NOMO-1 treated with dmso at 0.1 percent for 144 hours (cell line): ENCODE measurements at regions not wholly inside any gene's neighbourhood (a gene's known extent, or its start where the extent isn't known, plus 50 kb on each side); places are given as distances from the start of the nearest gene placed in this dataset.
A peak's percentile ranks its signal among the peaks of the same experiment; 100 is the strongest.

Experiments
- DNase-seq: peaks from one replicate; lab custom pipeline; 2025; ENCODE audit not compliant: unreplicated experiment; lab: John Stamatoyannopoulos, UW

DNA sequence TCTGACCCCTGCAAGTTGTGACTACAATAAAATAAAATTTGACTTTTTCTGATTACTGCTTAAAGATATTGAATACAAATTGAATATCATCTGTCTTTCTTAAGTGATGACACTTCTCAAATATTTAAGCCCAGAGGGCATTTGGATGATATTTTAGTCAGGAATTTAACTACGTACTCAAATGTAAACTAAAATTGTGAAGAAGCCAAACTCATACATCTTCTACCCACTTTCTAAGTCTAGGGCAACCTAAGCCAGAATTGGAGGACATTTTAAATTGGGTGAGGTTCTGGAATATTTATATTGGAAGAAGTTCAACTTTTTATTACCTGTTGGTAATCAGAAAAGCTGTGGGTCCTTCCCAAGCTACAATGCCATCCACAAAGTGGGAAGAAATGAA is 149.1 kb upstream of the WDR11 start:
- DNase-seq: no peak

DNA sequence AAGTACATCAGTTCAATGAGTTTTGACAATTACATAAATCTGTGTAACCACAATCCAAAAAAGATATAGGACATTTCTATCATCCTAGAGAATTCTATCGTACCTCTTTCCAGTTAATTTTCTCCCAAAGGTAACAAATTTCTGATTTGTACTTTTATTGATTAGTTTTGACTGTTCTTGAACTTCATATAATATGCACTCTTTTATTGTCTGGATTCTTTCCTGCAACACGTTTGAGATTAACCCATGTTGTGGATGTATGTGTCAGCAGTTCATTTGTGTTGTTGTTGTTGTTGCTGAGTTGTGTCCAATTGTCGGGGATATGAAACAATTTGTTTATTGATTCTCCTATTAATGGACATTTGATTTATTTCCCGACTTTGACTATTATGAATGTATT is 145.9 kb upstream of the WDR11 start:
- no peak for DNase-seq

DNA sequence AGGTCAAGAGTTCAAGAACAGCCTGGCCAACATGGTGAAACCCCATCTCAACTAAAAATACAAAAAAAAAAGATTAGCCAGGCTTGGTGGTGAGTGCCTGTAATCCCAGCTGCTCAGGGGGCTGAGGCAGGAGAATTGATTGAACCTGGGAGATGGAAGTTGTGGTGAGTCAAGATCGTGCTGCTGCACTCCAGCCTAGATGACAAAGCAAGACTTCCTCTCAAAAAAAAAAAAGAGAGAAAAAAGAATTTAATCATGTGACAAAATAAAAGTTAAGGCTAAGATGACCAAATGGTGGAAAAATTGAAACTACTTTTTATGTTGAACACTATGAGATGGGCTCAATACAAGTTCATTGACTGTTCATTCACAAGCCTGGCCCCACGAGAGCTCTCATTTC is 141.1 kb upstream of the WDR11 start:
- no peak for DNase-seq

DNA sequence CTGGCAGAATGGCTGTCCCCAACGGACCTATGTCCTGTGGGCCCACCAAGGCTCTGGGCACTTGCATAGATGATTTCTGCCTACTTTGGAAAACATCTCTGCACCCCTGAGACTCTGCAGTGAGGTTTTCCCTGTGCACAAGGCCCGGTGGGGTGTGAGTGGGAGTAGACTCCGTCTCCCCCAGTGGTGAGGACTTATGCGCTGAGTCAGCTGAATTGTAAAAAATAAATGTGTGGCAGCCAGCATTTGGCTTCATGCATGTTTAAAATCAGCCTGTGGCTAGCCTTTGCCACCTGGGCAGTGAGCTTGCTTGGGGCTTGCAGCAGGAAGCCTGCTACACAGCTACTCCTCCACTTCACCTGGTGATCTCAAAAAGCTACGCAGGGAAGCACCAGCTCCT is 139.3 kb upstream of the WDR11 start:
- DNase-seq: no peak

DNA sequence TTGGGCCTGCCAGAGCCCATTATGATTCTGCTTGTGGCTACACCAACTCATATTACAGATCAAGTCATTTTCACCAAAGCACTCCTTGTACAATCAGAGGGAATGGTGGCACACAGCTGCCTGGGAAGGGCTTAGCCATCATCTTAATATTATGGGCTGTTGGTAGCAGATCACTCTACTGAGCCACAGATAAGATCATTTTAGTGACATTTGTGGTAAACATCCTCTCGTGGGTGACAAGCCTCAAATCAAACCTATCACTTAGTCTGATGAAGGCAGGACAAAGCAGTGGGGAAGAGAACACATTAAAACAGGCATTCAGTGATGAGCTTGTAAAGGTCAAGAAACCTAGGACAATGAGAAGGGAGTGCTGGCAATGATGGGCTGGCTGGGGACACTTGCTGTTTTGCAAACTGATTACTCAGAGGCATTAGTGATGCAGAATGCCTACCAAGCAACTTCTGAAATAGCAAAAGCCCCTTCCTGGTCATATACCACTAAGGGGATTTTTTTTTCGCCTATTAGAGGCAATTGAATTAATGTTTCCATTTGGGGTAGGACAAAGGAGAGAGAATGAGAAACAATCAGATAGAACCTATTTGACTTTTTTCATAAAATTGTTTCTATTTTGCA is 137.5 kb upstream of the WDR11 start:
- no peak for DNase-seq

DNA sequence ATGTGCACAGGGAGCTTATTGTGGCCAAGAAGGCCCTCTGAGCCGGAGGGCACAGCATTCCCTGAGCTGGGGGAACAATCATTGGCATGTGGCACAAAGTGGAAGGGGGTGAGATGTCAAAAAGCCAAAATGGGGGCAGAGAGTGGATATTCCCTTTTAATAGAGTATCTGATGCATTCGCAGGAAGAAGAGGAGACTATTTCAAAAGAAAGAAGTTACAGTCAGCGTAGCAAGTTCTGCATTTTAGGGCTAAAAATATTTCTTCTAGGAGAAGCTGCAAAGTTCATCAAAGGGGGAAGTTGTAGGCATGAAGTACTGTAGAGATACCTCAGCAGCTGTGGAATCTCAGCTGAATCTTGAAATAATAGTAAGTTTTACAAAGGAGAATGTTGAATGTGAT is 136.0 kb upstream of the WDR11 start:
- peak; percentile 78 for DNase-seq

DNA sequence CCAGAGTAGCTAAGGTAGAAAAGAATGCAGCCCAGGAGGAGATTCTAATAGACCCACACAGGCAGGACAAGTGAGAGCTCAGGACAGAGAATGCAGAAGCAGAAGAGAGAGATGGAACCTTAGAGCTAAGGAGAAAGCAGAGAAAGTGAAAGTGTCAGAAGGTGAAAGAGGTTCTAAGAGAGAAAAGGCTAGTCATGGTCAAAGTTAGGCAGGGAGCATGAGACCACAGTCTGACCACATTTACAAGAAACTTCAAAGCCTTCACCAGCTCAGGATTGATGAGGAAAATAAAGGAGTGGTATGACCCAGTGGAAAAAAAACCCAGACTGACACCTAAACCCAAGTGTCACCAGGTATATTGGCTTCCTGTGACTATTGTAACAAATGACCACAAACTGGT is 131.8 kb upstream of the WDR11 start:
- DNase-seq: peak; percentile 37

DNA sequence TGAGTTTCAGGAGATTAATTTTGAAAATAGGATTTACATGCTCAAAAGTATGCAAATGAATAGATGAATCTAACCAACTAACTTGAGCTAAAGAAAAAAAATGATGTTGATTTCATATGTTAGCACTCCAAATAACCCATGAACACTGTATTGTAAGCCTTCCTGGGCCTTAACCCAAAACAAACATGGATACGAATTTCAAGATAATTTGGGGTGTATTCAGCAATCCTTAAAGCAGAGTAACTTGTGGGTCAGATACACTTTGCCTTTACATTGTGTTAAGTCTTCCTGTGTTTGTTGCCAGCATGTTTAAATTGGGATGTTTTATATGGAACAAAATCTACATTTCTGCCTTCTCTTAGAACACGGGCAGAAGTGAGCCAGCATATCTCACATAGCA is 124.2 kb upstream of the WDR11 start:
- no peak for DNase-seq

DNA sequence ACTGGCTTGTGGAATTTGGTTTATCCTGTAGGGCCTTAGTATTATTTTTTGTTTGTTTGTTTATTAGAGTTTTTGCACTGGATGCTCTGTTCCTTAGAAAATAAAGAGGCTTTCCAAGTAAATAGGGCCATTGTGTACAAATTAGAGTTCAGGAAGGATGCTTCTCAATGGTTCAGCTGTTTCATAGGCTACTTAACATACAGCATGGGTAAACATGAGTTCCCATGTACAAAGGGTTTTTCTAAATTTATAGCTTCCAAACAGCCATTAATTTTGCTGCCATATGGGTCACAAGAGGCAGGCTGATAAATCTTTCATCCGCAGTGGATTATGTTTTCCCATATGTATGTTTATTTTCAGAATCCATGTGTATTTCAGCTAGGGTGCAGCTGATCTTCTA is 121.6 kb upstream of the WDR11 start:
- no peak for DNase-seq

DNA sequence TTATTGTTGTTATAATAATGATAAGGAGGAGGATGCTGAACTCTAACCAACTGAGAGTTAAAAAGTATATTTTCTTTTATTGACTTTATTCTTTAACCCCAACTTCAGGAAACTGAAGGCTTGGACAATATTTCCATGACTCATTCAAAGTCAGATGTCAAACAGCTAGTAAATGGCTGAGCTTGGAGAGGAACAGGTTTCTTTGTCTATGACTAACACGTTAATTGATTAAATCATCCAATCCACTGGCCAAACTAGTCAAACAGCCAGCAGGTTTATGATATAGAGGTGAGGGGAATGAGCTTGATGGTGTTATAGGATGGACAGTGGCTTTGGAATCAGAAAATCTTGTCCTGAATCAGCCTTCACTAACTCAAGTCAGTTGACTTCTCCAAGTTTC is 119.1 kb upstream of the WDR11 start:
- DNase-seq: no peak

DNA sequence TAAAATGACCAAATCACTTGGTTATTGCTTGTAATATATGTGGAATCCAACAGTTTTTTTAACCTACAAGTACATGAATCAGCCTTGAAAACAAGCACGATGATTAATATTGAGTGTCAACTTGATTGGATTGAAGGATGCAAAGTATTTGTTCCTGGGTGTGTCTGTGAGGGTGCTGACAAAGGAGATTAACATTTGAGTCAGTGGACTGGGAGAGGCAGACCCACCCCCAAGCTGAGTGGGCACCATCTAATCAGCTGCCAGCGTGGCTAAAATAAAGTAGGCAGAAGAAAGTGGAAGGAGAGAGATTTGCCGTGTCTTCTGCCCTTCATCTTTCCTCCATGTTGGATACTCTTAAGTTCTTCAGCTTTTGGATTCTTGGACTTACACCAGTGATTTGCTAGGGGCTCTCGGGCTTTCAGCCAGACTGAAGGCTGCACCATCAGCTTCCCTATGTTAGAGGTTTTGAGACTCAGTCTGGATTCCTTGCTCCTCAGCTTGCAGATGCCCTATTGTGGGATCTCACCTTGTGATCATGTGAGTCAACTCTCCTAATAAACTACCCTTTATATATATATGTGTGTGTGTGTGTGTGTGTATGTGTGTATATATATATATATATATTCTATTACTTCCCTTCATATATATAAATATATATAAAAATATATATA is 118.4 kb upstream of the WDR11 start:
- no peak for DNase-seq

DNA sequence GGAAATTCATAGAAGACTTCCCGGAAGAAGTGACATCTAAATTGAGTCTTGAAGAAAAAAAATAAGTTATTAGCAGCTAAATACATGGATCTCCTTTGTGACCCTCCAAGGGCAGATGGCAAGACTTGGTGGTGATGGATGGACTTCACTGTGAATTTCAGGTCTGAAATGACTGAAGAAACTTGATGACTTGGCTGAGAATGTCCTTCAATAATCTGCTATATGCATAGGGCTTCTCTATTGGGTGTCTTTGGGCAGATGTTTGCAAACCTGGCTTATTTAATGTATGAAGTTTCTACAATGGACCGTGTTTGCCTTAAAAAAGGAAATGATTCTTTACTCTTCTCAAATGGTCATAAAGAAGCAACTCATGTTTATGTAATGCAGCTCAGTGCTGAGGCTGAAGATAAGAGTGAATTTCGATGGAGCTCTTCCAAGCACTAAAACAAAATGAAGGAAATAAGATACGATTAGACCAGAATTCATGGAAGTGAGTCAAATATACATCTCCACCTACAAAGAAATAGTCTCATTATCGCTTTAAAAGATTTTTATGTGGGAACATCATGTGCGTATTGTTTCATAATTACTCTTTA is 116.6 kb upstream of the WDR11 start:
- peak; percentile 14 for DNase-seq

DNA sequence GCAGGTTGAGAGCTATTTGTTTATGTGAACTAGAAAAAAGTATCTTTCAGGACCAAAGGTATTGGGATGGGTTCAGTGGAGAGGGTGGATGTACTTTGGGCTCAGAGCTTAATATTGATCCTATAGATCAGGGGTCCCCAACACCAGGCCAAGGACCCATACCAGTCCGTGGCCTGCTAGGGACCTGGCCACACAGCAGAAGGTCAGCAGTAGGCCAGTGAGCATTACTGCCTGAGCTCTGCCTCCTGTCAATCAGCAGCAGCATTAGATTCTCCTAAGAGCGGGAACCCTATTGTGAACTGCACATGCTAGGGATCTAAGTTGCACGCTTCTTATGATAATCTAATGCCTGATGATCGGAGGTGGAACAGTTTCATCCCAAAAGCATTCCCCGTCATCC is 115.8 kb upstream of the WDR11 start:
- no peak for DNase-seq

DNA sequence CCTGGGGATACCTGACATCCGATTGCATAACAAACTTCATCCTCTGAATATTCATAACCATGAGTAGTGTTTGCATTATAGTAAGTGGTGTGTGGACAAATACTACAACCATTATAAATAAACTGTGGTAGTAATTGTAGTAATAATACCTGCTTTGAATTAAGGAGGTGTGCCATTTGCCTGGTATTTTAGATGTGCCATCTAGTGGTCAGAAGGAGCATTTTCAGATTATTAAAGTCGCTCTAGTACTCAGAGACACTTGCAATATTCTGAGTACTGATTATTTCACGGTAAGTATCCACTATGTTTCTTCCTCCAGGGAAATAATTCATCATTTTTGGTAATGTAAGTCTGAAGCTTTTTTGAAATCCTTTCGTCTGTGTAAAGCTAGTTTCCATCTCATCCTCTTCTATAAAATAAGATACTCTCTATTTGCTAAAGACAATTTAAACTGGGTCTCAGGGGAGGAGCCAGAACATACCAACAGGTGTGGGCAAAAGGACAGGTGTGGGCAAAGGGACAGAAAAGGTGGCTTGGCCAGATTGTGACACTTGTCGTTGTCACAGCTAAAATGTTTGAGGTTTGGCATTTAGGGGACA is 115.3 kb upstream of the WDR11 start:
- no peak for DNase-seq

DNA sequence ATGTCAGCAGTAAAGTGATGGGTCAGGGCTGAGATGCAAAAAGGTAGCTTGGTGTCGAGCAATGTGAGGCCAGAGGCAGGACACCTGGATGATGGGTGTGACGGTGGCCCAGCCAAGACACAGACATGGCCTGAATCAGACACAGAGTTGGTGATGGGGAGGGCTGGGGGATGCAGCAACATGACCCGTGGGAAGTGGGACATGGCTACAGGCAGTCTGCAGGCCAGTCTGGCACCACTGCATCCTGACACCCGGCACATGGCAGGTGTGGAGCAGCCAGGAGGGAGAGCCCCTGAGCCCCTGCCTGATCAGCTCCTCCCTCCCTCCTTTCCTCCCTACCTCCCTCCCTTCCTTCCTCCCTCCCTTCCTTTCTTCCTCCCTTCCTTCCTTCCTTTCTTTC is 114.8 kb upstream of the WDR11 start:
- DNase-seq: no peak

DNA sequence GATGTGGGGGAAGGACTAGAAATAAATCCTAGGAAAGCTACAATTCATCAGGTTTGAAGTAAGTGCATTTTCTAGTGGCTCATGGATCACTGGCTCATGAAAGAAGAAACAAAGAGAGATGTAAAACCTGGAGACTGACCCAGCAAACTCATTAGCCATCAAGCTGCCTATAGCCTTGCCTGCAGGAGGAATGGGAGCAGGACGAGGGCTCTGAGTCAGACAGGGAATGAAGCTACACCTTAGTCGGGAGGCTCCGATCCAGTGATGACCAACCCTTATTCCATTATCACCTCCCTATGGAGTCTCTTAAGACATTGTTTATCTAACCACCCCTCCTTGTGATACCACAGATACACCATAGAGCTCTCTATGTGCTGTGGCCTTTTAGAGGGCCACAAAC is 112.5 kb upstream of the WDR11 start:
- no peak for DNase-seq

DNA sequence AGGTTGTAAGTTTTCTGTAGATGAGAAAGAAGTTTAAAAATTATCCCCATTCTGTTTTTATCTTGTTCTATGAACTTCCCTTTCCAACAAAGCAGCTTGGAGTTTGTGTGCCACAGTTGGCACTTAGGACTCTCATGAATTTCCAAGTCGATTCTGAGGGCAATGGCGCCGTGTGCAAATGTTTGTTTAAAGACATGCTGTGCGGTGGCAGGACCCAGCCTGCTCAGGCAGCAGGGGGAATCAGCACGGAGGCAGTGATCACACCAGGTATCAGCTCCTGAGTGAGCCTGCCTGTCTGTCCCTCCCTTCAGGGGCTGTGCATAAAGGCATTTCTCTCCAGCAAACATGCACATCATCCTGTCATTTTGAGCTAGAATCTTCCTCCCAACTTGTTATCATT is 109.8 kb upstream of the WDR11 start:
- DNase-seq: no peak

DNA sequence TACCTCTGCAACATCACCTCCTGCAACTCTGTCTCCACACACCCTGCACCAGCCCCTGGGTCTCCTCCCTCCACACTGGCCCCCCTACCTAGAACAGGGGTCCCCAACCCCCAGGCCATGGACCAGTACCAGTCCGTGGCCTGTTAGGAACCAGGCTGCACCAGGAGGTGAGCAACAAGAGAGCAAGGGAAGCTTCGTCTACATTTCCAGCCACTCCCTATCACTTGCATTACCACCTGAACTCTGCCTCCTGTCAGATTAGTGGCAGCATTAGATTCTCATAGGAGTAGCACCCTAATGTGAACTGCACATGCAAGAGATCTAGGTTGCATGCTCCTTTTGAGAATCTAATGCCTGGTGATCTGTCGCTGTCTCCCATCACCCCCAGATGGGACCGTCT is 108.8 kb upstream of the WDR11 start:
- DNase-seq: no peak

DNA sequence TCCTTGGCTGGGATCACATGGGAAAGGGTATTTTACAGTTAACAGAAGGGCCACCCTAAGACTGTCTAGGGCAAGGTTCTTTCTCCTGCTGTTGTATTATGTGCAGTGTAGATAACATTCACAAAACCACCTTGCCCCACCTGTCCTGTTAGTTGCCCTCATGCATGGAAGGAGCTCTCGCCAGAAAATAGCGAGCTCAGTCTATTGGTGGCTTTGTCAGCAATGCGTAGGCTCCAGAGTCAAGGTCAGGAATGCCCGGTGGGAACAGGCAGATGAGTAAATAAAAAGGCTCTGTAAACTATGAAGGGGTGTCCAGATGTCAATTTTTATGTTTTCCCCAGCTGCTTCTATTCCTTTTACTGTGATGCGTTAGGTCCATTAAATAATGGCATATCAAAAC is 107.1 kb upstream of the WDR11 start:
- DNase-seq: no peak

DNA sequence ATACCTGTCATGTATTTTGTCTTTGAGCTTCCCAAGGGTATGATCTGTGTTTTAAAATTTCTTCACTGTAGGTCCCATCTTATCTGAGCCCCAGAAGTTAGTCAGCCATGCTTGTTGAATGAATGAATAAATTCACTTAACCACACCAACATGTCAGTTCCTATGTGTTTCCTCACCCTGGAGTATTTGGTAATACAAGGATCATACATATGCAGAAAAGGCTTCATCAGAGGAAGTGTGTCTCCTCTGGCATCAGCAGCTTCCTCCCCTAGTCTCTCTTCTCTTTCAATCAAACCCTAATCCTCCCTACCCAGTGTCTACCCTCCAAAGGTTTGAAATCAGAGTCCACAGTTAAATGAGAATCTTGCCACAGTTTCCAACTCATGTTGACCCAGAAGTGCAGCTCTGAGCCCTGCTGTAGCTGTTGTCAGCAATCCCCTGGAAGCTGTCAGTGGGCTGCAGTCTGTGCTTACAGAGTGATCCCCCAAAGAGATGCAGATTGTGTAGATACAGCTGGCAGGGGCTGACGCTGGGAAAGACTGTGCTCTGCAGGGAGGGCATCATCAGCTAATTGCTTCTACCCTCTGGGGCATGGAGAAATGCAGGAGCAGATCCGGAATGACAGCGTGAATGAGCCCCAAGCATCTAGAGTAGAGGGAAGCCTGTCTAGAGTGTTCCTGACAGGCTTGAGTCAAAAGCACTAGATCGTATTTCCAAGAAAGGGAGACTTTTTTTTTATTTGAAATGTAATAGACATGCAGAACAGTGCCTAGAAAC is 105.0 kb upstream of the WDR11 start:
- no peak for DNase-seq

DNA sequence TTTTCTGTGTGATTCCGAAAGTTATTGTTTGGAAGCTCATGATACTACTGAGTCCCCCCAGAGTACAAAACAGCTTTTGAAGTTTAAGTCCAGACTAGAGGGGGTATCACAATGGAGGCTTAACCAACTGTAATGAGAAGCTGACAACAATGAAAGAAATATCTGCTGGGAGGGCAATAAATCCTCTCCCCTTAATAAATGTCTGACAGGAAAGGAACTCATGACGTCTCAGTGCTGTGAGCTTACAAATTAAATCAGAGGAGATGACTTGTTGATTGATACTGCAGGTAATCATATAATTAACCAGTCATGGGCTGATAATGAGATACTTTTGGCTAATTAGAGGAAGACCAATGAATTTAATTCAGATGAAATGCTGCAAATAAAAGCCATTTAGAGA is 102.6 kb upstream of the WDR11 start:
- no peak for DNase-seq

DNA sequence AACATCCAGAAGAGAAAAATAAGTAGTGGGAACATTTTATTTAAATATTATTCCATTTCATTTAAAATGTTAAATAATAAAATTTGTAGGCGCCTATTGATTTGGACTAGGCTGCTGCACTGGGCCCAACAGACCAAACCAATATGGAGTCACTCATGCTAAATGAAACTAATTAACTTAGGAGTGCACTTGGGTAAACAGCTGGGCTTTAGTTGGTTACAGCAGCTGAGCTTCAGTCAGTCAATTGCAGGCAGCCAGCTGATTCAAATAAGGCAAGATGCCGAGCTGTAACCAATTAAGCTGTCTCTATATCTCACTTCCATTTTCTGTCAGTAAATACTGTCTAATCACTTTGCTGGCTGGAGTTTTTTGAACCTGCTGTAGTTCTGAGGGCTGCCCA is 102.1 kb upstream of the WDR11 start:
- no peak for DNase-seq
